ENCODE measurements at regions not wholly inside any gene's neighbourhood (a gene's known extent, or its start where the extent isn't known, plus 50 kb on each side); places are given as distances from the start of the nearest gene placed in this dataset.

DNA sequence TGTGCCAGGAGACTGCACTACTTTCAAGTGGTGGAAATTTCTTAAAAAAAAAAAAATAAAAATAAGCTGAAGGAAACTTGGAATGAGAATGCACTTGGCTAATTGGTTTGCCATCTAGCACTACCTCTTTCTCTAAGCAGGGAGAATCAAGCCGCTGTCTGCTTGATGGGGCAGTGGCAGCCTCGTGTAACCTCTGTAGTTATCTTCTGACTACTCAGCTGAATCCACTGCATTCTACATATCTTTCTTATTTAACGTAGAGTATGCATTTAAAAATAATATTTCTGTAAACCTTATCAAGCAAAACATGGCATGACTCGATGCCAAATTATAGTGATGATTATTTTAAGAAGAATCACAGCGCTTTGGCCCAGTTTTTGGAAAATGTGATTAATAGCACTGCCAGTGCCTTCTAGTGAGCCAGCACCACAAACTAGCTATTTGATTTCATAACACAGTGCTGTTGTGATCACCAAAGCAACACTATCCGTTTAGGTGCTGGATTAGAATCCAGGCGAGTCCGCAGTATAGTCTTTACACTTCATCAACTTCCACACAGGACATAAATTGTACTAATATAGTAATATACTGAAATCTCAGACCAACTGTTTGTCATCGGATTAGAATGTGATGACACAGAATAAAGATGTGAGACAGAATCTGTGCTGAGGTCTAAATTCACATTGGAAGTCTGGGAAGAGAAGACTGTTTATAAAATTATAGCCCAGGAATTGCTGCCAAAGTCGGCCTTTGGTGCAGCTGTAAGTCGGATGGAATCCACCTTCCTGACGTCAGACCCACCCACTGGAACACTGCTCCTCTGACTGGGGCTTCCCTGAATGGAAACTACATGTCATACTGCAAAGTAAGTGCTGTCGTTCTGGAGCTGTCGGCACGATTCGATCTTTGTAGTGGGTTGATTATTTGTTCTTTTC lies 136.5 kb upstream of the ETAA1 start:
- H3K4me3 ChIP-seq (ENCODE audit: low read depth, low read length): peak overlapping the region; percentile 42
- peak; percentile 99 for DNase-seq (ENCODE audit: low read depth)
- TF ChIP-seq, protein P1, sequence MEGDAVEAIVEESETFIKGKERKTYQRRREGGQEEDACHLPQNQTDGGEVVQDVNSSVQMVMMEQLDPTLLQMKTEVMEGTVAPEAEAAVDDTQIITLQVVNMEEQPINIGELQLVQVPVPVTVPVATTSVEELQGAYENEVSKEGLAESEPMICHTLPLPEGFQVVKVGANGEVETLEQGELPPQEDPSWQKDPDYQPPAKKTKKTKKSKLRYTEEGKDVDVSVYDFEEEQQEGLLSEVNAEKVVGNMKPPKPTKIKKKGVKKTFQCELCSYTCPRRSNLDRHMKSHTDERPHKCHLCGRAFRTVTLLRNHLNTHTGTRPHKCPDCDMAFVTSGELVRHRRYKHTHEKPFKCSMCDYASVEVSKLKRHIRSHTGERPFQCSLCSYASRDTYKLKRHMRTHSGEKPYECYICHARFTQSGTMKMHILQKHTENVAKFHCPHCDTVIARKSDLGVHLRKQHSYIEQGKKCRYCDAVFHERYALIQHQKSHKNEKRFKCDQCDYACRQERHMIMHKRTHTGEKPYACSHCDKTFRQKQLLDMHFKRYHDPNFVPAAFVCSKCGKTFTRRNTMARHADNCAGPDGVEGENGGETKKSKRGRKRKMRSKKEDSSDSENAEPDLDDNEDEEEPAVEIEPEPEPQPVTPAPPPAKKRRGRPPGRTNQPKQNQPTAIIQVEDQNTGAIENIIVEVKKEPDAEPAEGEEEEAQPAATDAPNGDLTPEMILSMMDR (IDR thresholded peaks at IDR 0.05; ENCODE audit: insufficient read depth, low read length): no peak

DNA sequence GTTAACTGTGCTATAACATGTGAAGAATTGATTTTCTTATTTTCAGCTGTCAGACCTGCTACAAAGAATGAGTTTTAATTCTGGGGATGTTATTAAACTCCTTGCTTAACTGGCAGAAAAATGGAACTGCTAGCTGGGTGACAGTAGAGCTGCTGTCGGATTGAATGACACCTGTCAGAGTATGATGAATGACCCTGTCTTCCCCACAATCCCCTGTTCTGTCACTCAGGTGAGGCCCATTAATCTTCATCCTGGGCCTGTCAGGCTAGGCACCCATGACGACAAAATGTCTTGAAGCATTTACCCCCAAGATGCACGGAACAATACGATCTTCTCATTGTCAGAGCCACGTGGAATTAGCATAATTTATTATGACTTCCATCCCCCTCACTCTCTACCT lies 129.9 kb upstream of the ETAA1 start:
- DNase-seq (ENCODE audit: low read depth): no peak
- no peak overlapping the region for H3K4me3 ChIP-seq (ENCODE audit: low read depth, low read length)
- TF ChIP-seq, protein P1 (IDR thresholded peaks at IDR 0.05; ENCODE audit: insufficient read depth, low read length): no peak

DNA sequence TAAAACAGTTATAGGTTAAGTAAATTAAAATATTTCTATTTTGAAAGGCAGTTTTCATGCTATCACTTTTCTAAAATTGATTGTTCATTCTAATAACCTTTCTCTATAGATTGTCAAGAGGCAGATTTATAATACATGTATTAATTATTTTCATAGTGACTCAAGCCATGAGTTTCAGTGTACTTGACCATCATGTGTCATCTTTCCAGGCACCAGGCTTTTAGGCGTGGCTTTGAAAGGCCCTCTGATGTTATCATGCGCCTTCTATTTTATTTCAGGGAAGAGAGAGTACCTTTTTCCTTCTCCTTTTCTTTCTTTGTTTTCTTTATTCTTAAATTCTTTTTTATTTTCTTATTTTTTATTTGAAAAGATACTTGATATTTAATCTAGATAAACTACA lies 128.3 kb upstream of the ETAA1 start:
- DNase-seq (ENCODE audit: low read depth): peak; percentile 47
- TF ChIP-seq, protein P1 (IDR thresholded peaks at IDR 0.05; ENCODE audit: insufficient read depth, low read length): no peak
- H3K4me3 ChIP-seq (ENCODE audit: low read depth, low read length): no peak overlapping the region

DNA sequence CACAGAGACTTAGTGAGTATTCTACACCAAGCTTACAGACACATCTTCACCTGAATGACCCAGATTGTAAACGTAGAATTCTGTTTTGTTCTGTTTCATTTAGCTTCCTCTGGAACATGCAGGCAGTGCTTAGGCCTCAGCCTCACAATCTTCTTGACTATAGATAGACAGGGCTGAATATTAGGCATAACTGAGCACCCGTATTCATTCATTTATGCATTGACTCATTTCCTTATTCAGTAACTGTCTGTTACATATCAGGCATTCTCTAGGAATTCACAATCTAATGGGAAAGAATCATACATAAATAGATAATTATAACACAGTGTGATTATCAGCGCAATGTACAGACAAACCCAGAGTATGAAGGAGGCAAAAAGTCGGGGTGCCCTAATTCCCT lies 124.9 kb upstream of the ETAA1 start:
- TF ChIP-seq, protein P1 (IDR thresholded peaks at IDR 0.05; ENCODE audit: insufficient read depth, low read length): no peak
- DNase-seq (ENCODE audit: low read depth): no peak

DNA sequence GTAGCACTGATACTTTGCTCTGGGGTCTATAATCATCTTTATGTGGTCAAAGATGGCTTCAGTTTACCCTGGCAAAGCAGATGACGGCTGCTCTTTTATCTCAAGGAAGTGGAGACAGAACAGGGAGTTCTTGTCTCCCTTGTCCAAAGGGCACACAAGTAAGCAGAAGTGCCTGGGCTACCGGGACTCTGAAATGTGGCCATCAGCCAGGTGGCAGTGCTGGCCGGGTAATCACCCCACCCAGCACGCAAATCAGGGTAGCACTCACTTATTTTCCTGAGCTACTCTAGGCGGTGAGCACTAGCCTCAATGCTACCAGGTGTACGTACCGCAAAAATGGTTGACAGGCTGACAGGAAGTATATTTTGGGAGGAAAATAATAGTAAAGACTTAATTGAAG lies 119.7 kb upstream of the ETAA1 start:
- no peak overlapping the region for H3K4me3 ChIP-seq (ENCODE audit: low read depth, low read length)
- TF ChIP-seq, protein P1 (IDR thresholded peaks at IDR 0.05; ENCODE audit: insufficient read depth, low read length): no peak
- no peak for DNase-seq (ENCODE audit: low read depth)

More for the DNA sequence above, 124.9 kb upstream of the ETAA1 start:
- no peak overlapping the region for H3K4me3 ChIP-seq (ENCODE audit: low read depth, low read length)

DNA sequence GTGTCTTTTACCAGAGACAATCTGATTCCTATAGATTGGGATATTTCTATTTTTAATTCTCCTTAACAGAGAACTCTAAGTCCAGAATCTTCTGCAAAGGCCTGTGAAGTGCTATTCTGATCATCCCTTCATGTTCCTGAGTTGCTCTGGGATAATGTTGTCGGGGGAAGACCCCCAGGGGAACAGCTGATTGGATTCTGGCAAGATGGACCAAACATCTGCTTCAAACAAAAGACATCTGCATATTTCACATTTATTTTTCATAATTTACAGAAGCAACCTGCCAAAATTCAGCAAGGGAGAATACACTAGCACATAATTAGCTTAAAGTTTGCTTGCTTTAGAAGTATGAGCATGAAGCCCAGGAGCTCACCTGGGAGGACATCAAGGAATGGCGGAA lies 116.0 kb upstream of the ETAA1 start:
- DNase-seq (ENCODE audit: low read depth): no peak
- no peak overlapping the region for H3K4me3 ChIP-seq (ENCODE audit: low read depth, low read length)
- TF ChIP-seq, protein P1 (IDR thresholded peaks at IDR 0.05; ENCODE audit: insufficient read depth, low read length): no peak
